Suprapubic skin (tissue), 4 donors: ENCODE measurements at regions not wholly inside any gene's neighbourhood (a gene's known extent, or its start where the extent isn't known, plus 50 kb on each side); places are given as distances from the start of the nearest gene placed in this dataset.

Source experiments
- DNase-seq, 2 donors: peaks; one replicate each; pipeline ENCODE4 v3.0.0-alpha.2; 2019; ENCODE audit warnings: low spot score in 2 of 2
- H3K27ac ChIP-seq: fragments of 200-600 bp; sonication (generic); one replicate; pipeline ENCODE4 v1.5.1; 2019
- H3K27me3 ChIP-seq: fragments of 200-600 bp; sonication (generic); one replicate; pipeline ENCODE4 v1.5.1; 2019
- H3K36me3 ChIP-seq: fragments of 200-600 bp; sonication (generic); one replicate; pipeline ENCODE4 v1.5.1; 2019
- H3K4me1 ChIP-seq: fragments of 200-600 bp; sonication (generic); one replicate; pipeline ENCODE4 v1.5.1; 2019
- H3K4me3 ChIP-seq: fragments of 200-600 bp; sonication (generic); one replicate; pipeline ENCODE4 v1.5.1; 2019; ENCODE audit warnings: mild to moderate bottlenecking
- H3K9me3 ChIP-seq: fragments of 200-600 bp; sonication (generic); one replicate; pipeline ENCODE4 v1.5.1; 2019
- CTCF ChIP-seq, 2 donors: fragments of 200-600 bp in 1 of 2; fragments of 450-650 bp in 1 of 2; sonication (generic) in 1 of 2; IDR thresholded peaks; one replicate each; pipeline ENCODE4 v1.5.1; 2016 to 2019; ENCODE audit warnings: antibody characterized with exemption in 2 of 2, mild to moderate bottlenecking in 1 of 2, moderate library complexity in 1 of 2
- EP300 ChIP-seq: sonication (generic); formaldehyde crosslinking; IDR thresholded peaks from one replicate; pipeline ENCODE4 v1.6.1; 2017; ENCODE audit warnings: antibody characterized with exemption
- POLR2A ChIP-seq, 2 donors: fragments of 450-650 bp; IDR thresholded peaks; one replicate each; pipeline ENCODE4 v1.6.1; 2017; ENCODE audit warnings: antibody characterized with exemption in 2 of 2, mild to moderate bottlenecking in 2 of 2, moderate library complexity in 2 of 2
- POLR2AphosphoS5 ChIP-seq, 3 donors: sonication (generic); formaldehyde crosslinking; IDR thresholded peaks; one replicate each; pipeline ENCODE4 v1.6.1; 2017; ENCODE audit warnings: antibody characterized with exemption in 3 of 3
- WGBS: methylation state at CpG from one replicate; pipeline ENCODE4 v1.1.5; 2018; 5-methylcytosine and 5-hydroxymethylcytosine counted together

GRCh38 chr2:36302911-36303310 is 52.7 kb upstream of the CRIM1 start:
- TF ChIP-seq CTCF (IDR thresholded peaks at IDR 0.05) (no peak), POLR2AphosphoS5 (IDR thresholded peaks at IDR 0.05) (no peak), EP300 (no peak), POLR2A (IDR thresholded peaks at IDR 0.05) (no peak)
- no peaks in the 10 kb centered on the region for H3K36me3 ChIP-seq
- H3K9me3 ChIP-seq, result no peaks in the 10 kb centered on the region
- no peak overlapping the region for H3K4me3 ChIP-seq
- H3K27ac ChIP-seq, result no peak overlapping the region
- H3K4me1 ChIP-seq, result no peaks in the 10 kb centered on the region
- no peaks in the 10 kb centered on the region for H3K27me3 ChIP-seq
- WGBS, result 79% methylated on average over 4 of the region's 4 CpGs
- DNase-seq, result no peak

GRCh38 chr2:36301843-36302242 is 53.7 kb upstream of the CRIM1 start:
- TF ChIP-seq CTCF (IDR thresholded peaks at IDR 0.05) (no peak), POLR2A (IDR thresholded peaks at IDR 0.05) (no peak), POLR2AphosphoS5 (IDR thresholded peaks at IDR 0.05) (no peak), EP300 (no peak)
- no peaks in the 10 kb centered on the region for H3K27me3 ChIP-seq
- no peak overlapping the region for H3K27ac ChIP-seq
- H3K4me3 ChIP-seq, result no peak overlapping the region
- no peaks in the 10 kb centered on the region for H3K4me1 ChIP-seq
- WGBS, result 98% methylated on average over 5 of the region's 5 CpGs
- DNase-seq, result no peak
- H3K36me3 ChIP-seq, result no peaks in the 10 kb centered on the region
- no peaks in the 10 kb centered on the region for H3K9me3 ChIP-seq

GRCh38 chr2:36300697-36301096 is 54.9 kb upstream of the CRIM1 start:
- no peaks in the 10 kb centered on the region for H3K9me3 ChIP-seq
- H3K4me3 ChIP-seq, result no peak overlapping the region
- TF ChIP-seq CTCF (IDR thresholded peaks at IDR 0.05) (no peak), POLR2A (IDR thresholded peaks at IDR 0.05) (no peak), EP300 (no peak), POLR2AphosphoS5 (IDR thresholded peaks at IDR 0.05) (no peak)
- H3K36me3 ChIP-seq, result no peaks in the 10 kb centered on the region
- 93% methylated on average over 5 of the region's 5 CpGs for WGBS
- no peaks in the 10 kb centered on the region for H3K4me1 ChIP-seq
- no peak for DNase-seq
- H3K27ac ChIP-seq, result no peak overlapping the region
- no peaks in the 10 kb centered on the region for H3K27me3 ChIP-seq

- no peak for DNase-seq
- Histone ChIP-seq H3K4me1 (no peaks in the 10 kb centered on the region), H3K27me3 (no peaks in the 10 kb centered on the region), H3K4me3 (no peak overlapping the region), H3K9me3 (no peaks in the 10 kb centered on the region), H3K36me3 (no peaks in the 10 kb centered on the region), H3K27ac (no peak overlapping the region)
- TF ChIP-seq CTCF (IDR thresholded peaks at IDR 0.05), result no peak
- TF ChIP-seq POLR2A (IDR thresholded peaks at IDR 0.05), result no peak
- no peak for TF ChIP-seq EP300
- TF ChIP-seq POLR2AphosphoS5 (IDR thresholded peaks at IDR 0.05), result no peak
- WGBS, result 68% methylated on average over 4 of the region's 4 CpGs
Measured at GRCh38 chr2:36296798-36297197, 58.8 kb upstream of the CRIM1 start.

- DNase-seq, result no peak
- Histone ChIP-seq H3K36me3 (no peaks in the 10 kb centered on the region), H3K27ac (no peak overlapping the region), H3K27me3 (no peaks in the 10 kb centered on the region), H3K4me3 (no peak overlapping the region), H3K9me3 (no peaks in the 10 kb centered on the region), H3K4me1 (no peaks in the 10 kb centered on the region)
- TF ChIP-seq CTCF (IDR thresholded peaks at IDR 0.05) (no peak), POLR2A (IDR thresholded peaks at IDR 0.05) (no peak), POLR2AphosphoS5 (IDR thresholded peaks at IDR 0.05) (no peak)
- 81% methylated on average over 3 of the region's 3 CpGs for WGBS
Measured at GRCh38 chr2:36294316-36294721, 61.3 kb upstream of the CRIM1 start.
